AG08395 (cell line): ENCODE measurements at regions not wholly inside any gene's neighbourhood (a gene's known extent, or its start where the extent isn't known, plus 50 kb on each side); places are given as distances from the start of the nearest gene placed in this dataset.
A peak's percentile ranks its signal among the peaks of the same experiment; 100 is the strongest.

ENCODE experiments used
- DNase-seq: peaks from one replicate; pipeline ENCODE4 v3.0.0; 2012; ENCODE audit warnings: mixed read lengths, low spot score

DNA sequence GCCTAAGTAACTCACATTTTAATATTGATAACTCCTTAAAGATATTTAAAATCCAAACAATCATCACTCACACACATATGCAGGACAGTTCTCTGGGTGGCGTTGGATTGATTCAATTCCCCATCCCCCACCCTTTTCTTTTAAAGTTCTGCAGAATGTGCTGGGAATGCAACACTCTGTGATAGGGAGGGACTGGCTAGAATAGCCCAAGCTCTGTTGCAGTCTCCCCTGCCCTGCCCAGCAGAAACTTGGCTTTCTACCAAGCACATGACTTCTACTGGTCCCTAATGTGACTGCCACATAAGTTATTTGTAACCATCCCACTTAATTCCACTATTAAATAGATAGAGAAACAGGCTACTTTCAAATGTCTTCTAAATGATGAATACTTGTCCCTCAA lies 55.2 kb downstream of the TWIST1 start:
- DNase-seq: no peak

DNA sequence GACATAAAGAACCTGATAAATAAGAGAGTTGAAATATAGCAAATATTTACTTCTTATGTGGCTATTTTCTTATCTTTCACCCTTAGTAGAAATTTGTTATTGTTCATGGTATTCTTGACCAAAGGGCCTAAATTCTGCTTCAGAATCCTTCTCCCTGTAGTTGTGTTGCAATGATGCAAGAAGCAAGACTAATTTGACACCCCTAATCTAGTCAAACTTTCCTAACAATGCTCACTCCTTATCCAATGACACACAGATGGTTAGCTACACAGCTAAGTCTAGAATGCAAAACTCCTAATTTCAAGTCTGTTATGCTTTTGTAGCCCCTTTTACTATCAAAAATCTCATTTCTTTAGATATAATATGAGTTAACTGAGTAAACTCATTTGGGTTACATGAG lies 56.1 kb downstream of the TWIST1 start:
- peak; percentile 14 for DNase-seq

DNA sequence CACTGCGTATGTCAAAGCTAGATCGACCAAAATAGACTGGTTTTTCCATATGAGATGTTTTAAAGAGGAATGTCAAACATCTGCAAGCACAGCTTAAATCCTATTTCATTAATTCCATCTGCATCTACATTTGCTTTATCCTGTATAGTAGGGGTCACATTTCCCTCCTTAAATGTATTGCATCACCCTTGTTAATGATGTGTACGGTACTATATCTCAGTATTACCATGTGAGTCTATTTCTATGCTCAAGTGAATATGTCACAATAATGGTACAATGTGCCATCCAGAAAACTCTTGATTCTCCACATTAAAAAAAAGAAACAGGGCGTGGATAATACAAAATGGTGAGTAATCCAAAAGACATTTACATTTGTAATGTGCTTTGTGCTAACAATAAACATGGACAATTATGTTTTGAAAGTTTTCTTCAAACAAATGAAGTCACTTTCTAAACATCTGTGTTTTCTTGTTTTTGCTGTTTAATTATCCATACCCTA lies 56.6 kb downstream of the TWIST1 start:
- DNase-seq: peak; percentile 50

DNA sequence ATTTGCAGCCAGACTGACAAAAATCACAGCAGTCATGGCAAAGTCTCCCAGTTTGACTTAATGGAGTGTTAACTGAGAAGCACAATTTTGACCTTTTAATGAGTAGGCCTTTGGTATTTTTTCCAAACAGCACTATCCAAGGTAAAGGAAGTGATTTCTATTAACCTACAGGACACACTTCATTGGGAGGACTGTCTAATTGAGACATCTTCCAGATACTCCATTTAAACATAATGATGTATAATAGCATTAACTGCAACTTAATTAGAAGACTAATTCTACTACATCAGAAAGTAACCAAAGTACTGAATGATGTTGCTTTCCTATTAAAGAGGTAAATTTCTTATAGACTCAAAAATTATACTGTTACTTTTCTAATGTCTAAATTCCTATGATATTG lies 61.1 kb downstream of the TWIST1 start:
- no peak for DNase-seq
